Muscle of arm (tissue), 1 donor: ENCODE measurements at regions not wholly inside any gene's neighbourhood (a gene's known extent, or its start where the extent isn't known, plus 50 kb on each side); places are given as distances from the start of the nearest gene placed in this dataset.

Experiments used
- DNase-seq: peaks from one replicate; pipeline ENCODE4 v3.0.0-alpha.2; 2013

DNA sequence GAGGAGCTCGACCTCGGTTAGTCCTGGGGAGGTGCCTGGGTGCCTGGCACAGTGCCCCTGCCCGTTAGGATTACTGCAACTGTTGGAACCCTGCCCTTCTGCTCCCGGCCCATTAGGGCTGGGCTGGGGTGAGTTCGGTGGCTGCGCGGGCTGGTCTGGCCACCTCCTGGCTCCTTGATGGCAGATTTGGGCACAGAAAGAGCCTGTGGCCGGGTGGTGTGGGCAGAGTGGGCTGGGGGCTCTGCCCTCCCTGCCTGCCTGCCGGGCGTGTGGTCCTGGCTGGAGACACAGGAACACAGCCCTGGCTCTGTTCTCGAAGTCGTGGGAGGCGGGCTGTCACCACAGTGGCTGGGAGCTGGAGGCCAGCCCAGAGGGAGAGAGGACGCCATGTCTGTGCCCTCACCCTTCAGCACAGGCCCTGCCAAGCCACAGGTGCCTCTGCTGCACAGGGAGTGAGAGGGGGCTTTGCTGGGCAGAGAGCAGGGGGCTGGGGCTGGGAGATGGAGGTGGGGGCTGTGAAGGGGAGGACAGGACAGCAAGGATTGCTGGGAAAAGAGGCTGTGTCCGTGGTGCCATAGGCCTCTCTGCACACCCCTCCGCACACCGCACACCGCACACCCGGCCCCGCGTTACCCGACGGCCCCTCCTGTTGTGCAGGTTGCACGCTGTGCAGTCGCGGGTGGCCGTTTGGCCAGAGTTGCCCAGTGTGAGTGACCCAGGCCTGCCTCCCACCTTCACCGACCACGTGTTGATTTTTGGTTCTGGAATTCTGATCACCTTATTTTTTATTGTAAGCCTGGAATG, 236.6 kb upstream of the GSE1 start:
- DNase-seq = no peak

DNA sequence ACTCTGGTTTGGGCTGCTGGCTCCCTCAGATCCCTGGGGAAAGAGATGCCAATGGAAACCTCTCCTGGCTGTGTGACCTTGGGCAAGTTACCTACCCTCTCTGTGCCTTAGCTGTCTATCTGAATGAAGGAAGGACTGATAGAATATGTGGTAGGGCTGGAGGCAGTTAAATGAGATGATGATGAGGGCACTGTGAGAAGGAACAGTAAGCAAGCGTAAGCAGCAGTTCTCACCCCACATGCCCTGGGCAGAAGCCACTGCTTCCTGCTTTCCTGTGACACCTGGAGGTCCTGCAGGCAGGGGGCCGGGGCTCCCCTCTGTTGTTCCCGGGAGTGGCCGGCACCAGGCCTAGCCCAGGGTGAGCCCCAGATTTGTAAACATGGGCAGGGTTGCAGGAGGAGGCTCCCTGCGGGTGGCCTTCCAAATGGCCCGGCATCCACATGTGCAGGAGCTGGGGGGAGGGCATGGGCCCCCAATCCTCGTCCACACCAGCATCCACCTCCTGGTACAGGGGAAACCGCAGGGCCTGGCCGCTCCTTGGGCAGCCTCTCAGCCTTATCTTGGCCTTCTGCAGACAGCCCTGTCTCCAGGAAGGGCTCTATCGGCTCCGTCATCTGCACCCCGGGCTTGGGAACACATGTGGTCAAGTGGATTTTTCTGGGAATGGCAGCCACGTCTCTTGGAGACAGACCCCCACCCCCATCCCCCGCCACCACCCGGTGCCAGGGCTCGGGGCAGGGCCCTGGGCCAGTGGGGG, 235.6 kb upstream of the GSE1 start:
- DNase-seq = no peak

DNA sequence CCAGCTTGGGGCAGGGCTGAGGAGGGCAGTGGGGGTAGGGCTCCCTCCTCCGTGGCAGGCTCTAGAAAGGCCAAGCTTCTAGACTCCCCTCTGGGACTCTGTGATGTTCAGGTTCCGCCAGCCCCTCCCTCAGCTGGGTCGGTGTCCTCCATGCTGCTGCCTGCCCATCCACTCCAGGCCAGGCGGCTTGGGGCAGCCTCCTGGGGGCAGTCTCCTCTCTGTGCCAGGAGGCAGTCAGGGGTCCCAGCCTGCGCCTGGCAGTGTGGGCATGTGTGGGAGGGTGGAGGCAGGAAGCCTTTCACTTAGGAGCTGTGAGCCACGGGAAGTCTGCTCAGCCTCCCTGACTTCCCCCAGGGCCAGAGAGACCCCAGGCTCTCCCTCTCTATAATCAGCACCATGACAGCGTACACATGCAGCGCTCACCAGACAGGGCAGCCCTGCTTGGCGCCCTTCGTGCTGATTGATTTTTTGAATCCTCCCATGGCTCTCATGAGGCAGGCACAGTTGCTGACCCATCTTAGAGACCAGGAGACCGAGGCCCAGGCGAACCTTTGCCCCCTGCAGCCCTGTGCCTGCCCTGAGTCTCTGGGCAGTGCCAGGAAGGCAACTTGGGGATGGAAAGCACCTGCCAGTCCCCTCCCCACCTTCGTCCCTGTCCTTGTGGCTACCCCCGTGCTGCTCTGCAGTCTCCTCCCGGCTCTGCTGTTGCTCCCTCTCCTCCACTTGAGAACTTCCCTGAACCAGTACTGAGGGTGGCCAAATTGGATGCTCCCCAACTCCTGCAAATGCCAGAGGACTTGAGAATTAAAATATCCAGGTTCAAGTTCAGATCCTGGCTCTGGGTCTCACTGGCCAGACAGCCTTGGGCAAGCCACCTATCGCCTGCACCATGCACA, 234.7 kb upstream of the GSE1 start:
- no peak for DNase-seq

DNA sequence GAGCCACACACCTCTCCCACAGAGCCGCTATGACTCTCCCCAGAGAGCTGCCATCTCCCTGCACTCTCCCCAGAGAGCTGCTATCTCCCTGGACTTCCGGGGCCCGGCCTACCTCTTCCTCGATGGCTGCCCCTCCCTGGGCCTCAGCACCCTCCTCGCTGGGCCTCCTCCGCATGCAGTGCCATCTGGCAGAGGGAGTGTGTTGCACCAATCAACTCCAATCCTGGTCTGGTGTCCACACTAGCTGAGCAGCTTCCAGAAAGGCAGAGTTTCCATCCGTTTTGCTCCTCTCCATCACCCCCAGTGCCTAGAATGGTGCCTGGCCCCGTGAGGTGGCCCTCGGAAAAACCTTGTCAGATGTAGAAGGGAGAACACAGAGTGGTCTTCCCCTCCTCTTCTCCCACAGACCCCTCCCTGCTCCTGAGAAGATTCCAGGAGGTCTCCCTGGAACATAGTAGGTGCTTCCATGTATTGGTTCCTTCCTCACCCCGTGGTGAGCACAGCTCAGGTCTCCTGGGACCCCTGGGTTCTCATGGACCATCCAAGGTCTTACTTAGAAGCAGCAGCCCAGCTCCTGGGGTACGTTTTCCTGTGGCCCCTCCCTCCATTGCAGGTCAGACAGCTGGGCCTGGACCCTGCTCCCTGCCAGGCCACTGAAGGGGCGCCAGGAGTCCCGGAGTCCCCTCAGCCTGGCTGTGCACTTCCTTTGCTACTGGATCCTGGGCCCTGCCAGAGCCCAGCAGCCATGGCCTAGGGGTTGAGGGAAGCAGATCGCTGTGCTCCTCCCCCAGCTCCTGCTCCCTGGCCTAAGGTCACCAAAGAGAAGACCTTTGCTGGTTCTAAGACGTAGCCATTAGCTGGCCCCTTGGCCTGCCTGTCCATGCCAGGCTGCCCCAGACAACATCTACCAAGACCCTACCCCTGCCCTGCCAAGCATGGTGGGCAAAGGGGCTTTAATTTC, 233.8 kb upstream of the GSE1 start:
- DNase-seq = no peak

DNA sequence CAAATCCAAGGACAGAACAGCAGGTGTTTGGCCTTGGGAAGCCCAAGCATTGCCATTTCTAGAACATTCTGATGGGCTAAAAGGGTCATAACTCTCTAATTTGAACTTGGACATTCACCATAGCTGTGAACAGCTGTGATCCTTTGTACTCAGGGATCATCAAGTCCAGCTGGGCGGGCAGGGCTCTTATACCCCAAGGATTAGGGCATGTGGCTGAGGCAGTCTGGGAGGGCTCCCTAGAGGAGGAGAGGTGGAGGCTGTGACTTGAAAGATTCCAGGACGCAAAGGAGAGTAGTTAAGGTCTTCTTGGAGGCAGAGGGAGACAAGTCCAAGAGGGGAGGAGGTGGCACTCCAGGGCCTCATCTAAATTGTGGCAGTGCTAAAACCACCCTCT, 233.1 kb upstream of the GSE1 start:
- DNase-seq = no peak

DNA sequence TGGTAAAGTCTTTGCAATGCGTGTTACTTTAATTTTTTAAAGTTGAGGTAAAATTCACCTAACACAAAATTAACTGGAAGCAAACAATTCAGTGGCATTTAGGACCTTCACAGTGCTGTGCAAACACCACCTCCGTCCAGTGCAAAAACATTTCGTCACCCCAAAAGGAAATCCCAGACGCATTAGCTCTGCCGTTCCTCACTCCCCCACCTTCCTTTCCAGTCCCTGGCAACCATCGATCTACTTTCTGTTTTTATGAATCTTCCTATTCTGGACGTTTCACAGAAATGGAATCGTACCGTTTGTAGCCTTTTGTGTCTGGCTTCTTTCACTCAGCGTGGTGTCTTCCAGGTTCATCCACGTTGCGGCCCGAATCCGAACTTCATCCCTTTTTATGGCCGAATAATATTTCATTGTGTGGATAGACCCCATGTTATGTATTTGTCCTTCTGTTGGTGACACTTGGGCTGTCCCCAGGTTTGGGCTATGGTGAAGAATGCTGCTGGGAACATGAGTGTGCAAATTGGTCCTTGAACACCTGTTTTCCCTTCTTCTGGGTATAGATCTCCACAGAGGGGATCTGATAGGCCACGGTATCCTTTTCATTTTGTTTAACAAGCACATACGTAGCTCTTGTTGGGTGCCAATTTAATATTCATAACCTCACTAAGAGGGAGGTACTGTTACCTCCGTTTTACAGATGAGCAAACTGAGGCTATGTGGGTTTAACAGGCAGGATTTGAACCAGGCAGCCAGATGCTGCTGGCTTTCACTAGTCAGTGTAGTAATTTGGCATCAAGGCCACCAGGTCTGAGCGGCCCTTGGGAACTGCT, 232.0 kb upstream of the GSE1 start:
- DNase-seq = no peak

DNA sequence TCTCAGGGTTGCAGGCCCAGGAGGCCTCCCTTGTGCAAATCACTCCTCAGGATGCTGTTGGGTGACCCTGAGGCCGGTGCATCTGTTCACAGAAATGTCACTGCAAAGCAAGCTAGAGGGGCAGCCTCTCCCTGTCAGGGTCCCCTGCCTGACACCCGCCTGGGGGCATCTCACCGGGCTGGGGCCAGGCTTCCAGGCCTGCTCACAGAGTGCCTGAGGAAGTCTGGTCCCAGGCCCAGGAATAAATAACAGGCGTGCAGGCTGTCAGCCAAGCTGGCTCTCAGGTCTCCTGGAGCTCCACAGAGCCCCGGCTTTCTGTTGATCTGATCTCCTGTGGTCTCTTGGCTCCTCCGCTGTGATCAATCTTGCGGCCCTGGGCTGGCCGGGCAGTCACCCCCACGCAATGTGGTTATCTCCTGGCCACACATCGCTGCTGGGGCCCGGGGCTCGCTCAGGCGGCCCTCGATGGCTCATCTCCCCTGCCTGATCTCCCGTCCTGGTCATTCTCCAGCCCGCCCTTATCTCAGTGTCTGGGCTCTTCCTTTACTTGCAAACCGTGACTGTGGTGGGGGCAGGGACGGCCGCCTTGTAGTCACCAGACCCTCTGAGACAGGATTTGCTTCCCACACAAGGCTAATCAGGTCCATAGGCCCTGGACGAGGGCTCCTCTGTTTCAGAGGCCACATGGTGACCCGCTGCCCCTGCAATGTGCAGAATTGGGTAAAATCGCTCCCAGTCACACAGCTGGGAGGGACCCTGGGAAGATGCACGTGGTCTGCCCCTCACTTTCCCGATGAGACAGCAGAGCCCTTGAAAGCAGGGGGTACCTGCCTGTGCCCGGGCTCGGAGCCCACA, 231.2 kb upstream of the GSE1 start:
- DNase-seq = no peak

DNA sequence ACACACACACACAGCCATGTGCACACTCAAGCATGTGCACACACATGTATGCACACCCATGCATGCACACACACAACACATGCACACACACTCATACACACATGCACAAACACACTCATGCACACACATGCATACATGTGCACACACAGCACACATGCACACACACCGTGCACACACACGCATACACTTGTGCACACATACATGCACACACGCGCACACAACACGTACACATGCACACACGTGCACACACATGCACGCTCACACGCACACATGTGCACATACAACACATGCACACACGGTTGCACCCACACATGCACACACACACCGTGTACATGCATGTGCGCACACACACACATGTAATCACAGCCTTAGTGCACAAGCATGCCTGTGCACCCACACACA, 230.4 kb upstream of the GSE1 start:
- no peak for DNase-seq

DNA sequence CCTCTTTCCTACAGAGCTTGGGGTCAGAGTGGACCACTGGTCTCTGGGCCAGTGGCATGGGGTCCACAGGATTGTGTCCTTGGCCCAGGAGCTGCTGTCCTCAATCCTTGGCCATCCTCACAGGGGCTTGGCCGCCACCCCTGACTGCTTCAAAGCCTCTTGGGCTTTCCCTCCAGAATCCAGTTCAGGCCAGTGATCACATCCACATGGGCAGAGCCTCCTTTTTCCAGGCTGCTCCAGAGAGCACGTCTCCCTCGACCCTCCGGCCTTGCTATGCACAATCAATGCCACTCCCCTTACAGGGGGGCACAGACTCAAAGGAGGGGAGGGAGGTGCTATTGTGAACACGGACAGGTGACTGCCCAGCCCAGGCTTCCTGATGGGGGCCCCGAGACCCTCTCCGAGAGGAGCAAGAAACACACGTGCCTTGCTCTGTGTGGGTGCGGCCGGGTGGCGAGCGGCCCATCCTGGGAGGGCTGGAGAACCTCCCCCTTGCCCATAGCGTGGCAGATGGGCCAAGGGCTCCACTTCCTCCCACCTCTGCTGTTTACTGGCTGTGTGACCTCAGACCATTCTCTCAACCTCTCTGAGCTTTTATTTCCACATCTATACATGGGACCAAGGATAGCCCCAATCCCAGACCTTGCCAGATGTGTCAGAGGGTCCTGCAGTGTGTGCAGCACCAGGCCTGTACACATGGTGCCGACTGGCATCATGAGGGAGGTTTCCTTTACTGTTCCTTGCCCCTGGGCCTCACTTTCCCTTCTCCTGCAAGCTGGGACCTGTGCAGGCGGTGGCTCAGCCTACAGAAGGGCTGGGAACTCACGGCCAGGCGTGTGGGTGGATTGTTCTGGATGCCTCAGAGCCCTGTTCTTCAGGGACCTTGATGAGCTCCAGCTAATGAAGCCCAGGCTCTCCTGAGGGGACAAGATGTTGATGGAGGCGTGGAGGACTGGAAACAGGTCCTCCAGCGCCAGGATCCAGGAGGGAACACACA, 229.0 kb upstream of the GSE1 start:
- DNase-seq = no peak

DNA sequence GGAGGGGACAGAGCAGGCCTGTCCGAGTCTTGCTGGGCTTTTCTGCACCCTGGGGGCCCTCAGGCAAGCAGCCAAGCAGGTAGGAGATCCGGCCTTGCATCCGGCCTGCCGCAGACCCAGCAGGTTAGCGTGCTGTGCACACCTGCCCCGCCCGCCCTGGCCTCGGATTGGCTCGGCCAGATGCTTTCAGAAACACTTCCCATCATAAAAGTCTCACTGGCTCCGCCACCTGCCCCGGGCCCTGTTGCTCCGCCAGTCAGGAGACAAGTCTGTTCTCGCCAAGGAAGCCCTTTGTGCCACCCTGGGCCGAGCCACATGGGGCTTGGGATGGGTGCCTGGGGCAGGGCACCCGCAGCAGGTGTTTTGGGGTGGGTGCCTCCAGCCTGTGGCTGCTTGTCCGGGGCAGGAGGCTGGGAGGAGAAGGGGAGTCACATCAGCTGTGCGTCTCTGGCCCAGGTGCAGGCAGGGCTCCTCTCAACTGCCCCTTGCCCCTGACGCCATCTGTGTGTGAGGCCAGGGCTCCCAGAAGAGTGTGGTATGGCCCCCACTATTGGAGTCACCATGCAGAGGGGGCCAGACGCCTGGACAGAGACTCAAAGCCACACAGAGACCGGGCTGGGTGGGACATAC, 228.2 kb upstream of the GSE1 start:
- no peak for DNase-seq

DNA sequence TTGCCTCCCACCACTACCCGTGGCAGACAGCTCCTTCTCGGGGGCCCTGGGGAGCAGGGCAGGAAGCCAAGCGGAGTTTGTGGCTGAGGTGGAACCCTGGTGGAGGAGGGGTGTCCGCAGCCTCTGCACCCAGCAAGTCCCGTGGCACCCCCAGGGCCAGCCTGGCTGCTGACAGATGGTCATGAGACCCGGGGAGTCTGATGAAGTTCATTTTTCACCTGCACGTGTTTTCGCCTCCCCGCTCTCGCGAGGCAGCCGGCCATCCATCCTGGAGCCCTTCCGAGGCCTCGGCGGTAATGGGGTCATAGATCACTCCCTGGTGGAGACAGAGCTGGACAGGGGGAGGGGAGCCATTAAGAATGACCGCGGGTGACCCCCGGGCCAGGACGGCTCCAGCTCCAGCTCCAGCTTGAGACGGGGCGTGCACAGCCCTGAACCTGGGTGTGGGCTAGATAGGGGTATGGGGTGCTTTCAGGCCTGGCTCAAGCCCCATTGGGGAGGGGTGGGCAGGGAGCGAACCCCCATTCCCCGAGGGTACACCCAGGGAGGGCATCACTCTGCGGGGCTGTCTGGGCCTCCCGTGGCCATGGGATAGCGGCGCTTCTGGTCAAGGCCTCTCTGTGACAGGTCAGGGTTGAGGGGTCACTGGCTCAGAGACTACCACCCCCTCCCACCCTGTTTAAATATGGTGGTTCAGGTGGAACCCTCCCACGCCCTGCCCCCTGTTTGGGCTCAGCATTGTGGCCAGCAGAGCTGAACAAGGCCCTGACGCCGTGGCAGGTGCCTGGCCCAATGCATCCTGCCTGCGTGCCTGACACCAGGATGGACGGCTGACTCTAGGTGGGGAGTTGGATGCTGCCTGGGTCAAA, 227.4 kb upstream of the GSE1 start:
- no peak for DNase-seq

DNA sequence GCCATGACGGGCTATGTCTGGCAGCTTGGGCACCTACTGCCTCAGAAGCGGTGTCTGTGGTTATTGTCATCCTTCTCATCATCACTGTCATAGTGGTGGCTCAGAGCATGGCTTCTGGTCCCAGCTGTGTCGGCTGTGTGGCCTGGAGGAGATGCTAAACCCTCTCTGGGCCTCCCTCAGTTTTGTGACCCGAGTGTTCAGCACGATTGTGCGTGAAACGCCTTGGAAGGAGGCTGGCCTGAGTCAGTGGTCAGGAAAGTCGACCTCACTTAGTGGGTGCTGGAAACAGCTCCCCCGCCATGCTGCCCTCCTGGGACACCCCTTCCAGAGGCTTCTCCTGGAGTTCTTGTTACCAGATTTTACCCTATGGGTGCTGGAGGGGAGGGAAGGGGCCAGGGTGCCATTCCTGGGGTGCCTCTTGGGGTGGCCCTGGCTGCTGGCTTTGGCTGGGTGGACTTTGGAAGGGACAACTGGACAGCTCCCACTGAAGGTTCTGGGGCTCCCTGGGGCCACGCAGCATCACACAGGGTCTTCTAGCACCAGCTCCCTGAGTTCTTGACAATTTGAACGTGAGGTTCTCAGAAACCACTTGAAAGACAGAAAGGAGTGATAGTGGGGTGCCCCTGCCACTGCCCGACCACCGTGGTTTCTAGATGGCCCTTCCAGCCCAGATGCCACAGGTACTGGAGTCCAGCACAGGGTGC, 226.5 kb upstream of the GSE1 start:
- no peak for DNase-seq

DNA sequence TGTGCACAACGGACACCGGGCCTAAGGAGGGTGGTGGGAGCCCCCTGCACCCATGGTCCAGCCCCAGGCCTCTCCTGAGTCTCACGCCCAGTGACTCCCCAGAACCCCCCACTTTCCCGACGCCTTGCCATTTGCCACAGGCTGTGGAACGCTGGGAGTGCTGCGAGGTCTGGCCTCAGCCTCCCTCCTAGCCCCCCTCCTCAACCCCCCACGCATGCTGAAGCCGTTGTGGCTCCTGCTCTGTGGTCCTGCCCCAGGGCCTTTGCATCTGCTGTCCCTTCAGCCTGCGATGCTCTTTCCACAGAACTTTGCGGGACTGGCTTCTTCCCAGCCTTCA, 226.0 kb upstream of the GSE1 start:
- DNase-seq = no peak

DNA sequence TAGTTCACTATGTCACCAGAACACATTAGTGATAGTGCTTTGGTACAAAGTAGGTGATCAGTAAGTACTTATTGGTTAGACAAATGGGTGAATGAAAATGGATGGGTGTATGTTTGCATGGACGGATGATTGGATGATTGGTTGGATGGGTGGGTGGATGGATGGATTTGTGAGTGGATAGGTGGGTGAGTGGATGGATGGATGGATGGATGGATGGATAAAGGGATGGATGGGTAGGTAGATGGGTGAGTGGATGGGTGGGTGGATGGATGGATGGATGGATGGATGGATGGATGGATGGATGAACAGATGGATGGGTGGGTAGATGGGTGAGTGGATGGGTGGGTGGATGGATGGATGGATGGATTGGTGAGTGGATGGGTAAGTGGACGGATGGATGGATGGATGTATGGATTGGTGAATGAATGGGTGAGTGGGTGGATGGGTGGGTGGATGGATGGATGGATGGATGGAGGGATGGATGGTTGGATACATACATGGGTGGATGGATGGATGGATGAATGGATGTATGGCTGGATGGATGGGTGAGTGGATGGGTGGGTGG, 225.3 kb upstream of the GSE1 start:
- no peak for DNase-seq

DNA sequence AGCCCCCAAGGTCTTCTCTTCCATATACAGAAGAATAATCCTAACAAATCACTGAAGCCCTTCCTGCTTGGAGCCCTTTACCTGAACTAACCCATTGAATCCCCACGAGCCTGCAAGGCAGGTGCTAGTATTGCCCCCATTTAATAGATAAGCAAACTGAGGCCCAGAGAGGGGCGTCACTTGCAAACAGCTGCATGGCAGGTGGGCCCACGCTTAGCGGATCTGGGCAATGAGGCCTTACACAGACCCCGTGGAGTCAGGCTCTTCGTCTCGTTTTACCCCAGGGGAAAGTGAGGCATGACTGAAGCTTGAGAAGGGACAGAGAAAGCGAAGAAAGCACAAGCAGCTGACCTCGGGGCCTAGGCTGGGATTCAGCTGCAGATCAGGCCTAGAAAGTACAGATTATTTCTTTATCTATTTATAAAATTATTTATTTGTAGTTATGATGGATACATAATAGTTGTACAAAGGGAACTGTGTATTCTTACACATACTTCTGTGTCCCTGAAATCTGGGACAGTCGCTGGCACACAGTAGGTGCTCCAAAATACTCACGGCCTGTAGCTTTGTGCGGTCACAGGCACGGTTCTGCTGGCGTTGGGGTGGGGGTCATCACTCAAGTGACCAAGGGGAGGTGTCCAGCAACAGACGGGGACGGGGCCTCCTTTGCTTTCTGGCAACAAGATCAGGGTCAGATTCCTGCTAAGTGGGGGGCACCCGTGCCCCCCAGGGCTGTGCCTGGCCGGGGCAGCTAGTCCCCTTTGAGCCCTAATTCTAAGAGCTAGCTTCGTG, 223.2 kb upstream of the GSE1 start:
- no peak for DNase-seq
